K562 (cell line): ENCODE measurements at regions not wholly inside any gene's neighbourhood (a gene's known extent, or its start where the extent isn't known, plus 50 kb on each side); places are given as distances from the start of the nearest gene placed in this dataset.

ENCODE experiments used
- ATF4 ChIP-seq: fragments of 450-650 bp; formaldehyde crosslinking; IDR thresholded peaks from 2 replicates; pipeline ENCODE4 v1.4.0; 2022; ENCODE audit warnings: mild to moderate bottlenecking, moderate library complexity
- ATF6 ChIP-seq: sonication (generic); formaldehyde crosslinking; IDR thresholded peaks from 2 replicates; pipeline ENCODE4 v1.4.0; 2020; ENCODE audit warnings: mild to moderate bottlenecking, missing genetic modification reagents
- CBFA2T2 ChIP-seq: fragments of 450-650 bp; conservative IDR thresholded peaks from 2 replicates; pipeline ENCODE4 v1.6.1; 2017; ENCODE audit warnings: mild to moderate bottlenecking
- CBFA2T3 ChIP-seq: fragments of 450-650 bp; IDR thresholded peaks from 2 replicates; pipeline ENCODE4 v1.6.1; 2017
- CXXC5 ChIP-seq: fragments of 250-450 bp; sonication (Bioruptor Pico); IDR thresholded peaks from 2 replicates; pipeline ENCODE4 v1.8.0; 2022; ENCODE audit warnings: inconsistent platforms, mild to moderate bottlenecking, moderate library complexity
- ELF2 ChIP-seq: fragments of 250-450 bp; sonication (Bioruptor Pico); IDR thresholded peaks from 2 replicates; pipeline ENCODE4 v1.5.0; 2021; ENCODE audit warnings: mild to moderate bottlenecking
- HDAC6 ChIP-seq: IDR thresholded peaks from 2 replicates; pipeline ENCODE4 v1.6.1; 2012; ENCODE audit warnings: low read depth, mild to moderate bottlenecking, control low read depth, inconsistent platforms, low read length, moderate library complexity
- JUNB ChIP-seq: fragments of 450-650 bp; formaldehyde crosslinking; conservative IDR thresholded peaks from 2 replicates; pipeline ENCODE4 v1.4.0; 2020; ENCODE audit warnings: mild to moderate bottlenecking
- MAFG ChIP-seq: fragments of 450-650 bp; conservative IDR thresholded peaks from 2 replicates; pipeline ENCODE4 v1.6.1; 2016; ENCODE audit warnings: missing genetic modification characterization, missing compliant biosample characterization
- MIER1 ChIP-seq: fragments of 450-650 bp; IDR thresholded peaks from 2 replicates; pipeline ENCODE4 v1.6.1; 2016; ENCODE audit warnings: antibody characterized with exemption, mild to moderate bottlenecking, low read depth
- MLLT1 ChIP-seq, 2 experiments: fragments of 450-650 bp; IDR thresholded peaks; 2 replicates each; pipeline ENCODE4 v1.6.1; 2016
- MTA2 ChIP-seq: fragments of 450-650 bp; IDR thresholded peaks from 2 replicates; pipeline ENCODE4 v1.6.1; 2016; ENCODE audit warnings: low read depth
- NCOR1 ChIP-seq: fragments of 450-650 bp; IDR thresholded peaks from 2 replicates; pipeline ENCODE4 v1.6.1; 2016; ENCODE audit warnings: mild to moderate bottlenecking, moderate library complexity
- NFXL1 ChIP-seq: fragments of 450-650 bp; formaldehyde crosslinking; IDR thresholded peaks from 2 replicates; pipeline ENCODE4 v1.4.0; 2021; ENCODE audit warnings: mild to moderate bottlenecking
- PRMT5 ChIP-seq: sonication (generic); formaldehyde crosslinking; IDR thresholded peaks from 2 replicates; pipeline ENCODE4 v1.5.0; 2020; ENCODE audit warnings: missing genetic modification reagents
- PTRF ChIP-seq: fragments of 450-650 bp; IDR thresholded peaks from 2 replicates; pipeline ENCODE4 v1.6.1; 2016; ENCODE audit warnings: mild to moderate bottlenecking, missing genetic modification characterization, missing compliant biosample characterization
- RAD51 ChIP-seq: fragments of 450-650 bp; IDR thresholded peaks from 2 replicates; pipeline ENCODE4 v1.7.1; 2016; ENCODE audit warnings: low read depth, mild to moderate bottlenecking, borderline replicate concordance
- RBM22 ChIP-seq: fragments of 200-400 bp; formaldehyde crosslinking; IDR thresholded peaks from 2 replicates; pipeline ENCODE4 v1.6.1; 2018; ENCODE audit warnings: low read length, low read depth; ENCODE audit not compliant: poor library complexity, severe bottlenecking
- SMARCA4 ChIP-seq: fragments of 450-650 bp; IDR thresholded peaks from 2 replicates; pipeline ENCODE4 v1.6.1; 2016
- SNIP1 ChIP-seq: fragments of 450-650 bp; IDR thresholded peaks from 2 replicates; pipeline ENCODE4 v1.7.1; 2017; ENCODE audit warnings: low read depth, mild to moderate bottlenecking
- STAT5A ChIP-seq: IDR thresholded peaks from 2 replicates; pipeline ENCODE4 v1.6.1; 2012; ENCODE audit warnings: low read length, inconsistent platforms, borderline replicate concordance
- TEAD2 ChIP-seq: fragments of 450-650 bp; IDR thresholded peaks from 2 replicates; pipeline ENCODE4 v1.6.1; 2016; ENCODE audit warnings: missing genetic modification characterization, control low read depth, missing compliant biosample characterization
- XRCC5 ChIP-seq: fragments of 200-400 bp; formaldehyde crosslinking; IDR thresholded peaks from 2 replicates; pipeline ENCODE4 v1.6.1; 2017; ENCODE audit warnings: low read depth, mild to moderate bottlenecking, low read length
- ZBTB7A ChIP-seq: IDR thresholded peaks from 2 replicates; pipeline ENCODE4 v1.6.1; 2011; ENCODE audit warnings: low read depth, mild to moderate bottlenecking, low read length, moderate library complexity, borderline replicate concordance; ENCODE audit not compliant: control insufficient read depth
- ZNF121 ChIP-seq: sonication (generic); formaldehyde crosslinking; conservative IDR thresholded peaks from 2 replicates; pipeline ENCODE4 v1.8.0; 2022; ENCODE audit warnings: missing genetic modification reagents
- ZNF398 ChIP-seq: fragments of 250-450 bp; sonication (Bioruptor Pico); IDR thresholded peaks from 2 replicates; pipeline ENCODE4 v1.8.0; 2021; ENCODE audit warnings: moderate library complexity, mild to moderate bottlenecking, inconsistent platforms
- ZNF668 ChIP-seq: fragments of 250-450 bp; sonication (Bioruptor Pico); IDR thresholded peaks from 2 replicates; pipeline ENCODE4 v1.8.0; 2022; ENCODE audit warnings: mild to moderate bottlenecking, inconsistent platforms

GRCh38 chr2:76188334-76189008 is 477.8 kb upstream of the GCFC2 start (continued):
- TF ChIP-seq MAFG (tag) (no peak), ZNF668 (CRISPR knock-in tag) (no peak), CBFA2T2 (peak; percentile 25; the same call in 1 of the 2 replicates), MLLT1 (IDR thresholded peaks at IDR 0.05) (no peak), RBM22 (no peak), MIER1 (no peak), SNIP1 (no peak), STAT5A (no peak), PTRF (no peak), SMARCA4 (peak; percentile 63), PRMT5 (CRISPR knock-in tag) (no peak), ZBTB7A (no peak), CBFA2T3 (peak; percentile 55), NFXL1 (CRISPR knock-in tag) (no peak), NCOR1 (0 out of 2 replicates have a peak, but pooled peaks have one; percentile 31), MTA2 (peak; percentile 46), ATF6 (CRISPR knock-in tag) (no peak), ELF2 (CRISPR knock-in tag) (no peak), CXXC5 (no peak), ATF4 (CRISPR knock-in tag) (no peak), ZNF398 (CRISPR knock-in tag) (no peak), TEAD2 (tag) (no peak), HDAC6 (no peak), JUNB (CRISPR knock-in tag) (no peak), XRCC5 (no peak), RAD51 (no peak), ZNF121 (CRISPR knock-in tag) (no peak)
